Upper lobe of right lung (tissue), 1 donor: ENCODE measurements at regions not wholly inside any gene's neighbourhood (a gene's known extent, or its start where the extent isn't known, plus 50 kb on each side); places are given as distances from the start of the nearest gene placed in this dataset.

ENCODE experiments used
- ATAC-seq: fragments of 200-7000 bp; cut with Tn5 transposase; one replicate; pipeline ENCODE4 v1.9.1; 2020; ENCODE audit warnings: mild to moderate bottlenecking, moderate library complexity
- DNase-seq: peaks from one replicate; pipeline ENCODE4 v3.0.0-alpha.2; 2020
- H3K27ac ChIP-seq: fragments of 200-600 bp; one replicate; pipeline ENCODE4 v1.8.0; 2022
- H3K27me3 ChIP-seq: fragments of 200-600 bp; one replicate; pipeline ENCODE4 v1.8.0; 2022; ENCODE audit warnings: mild to moderate bottlenecking
- H3K36me3 ChIP-seq: fragments of 200-600 bp; one replicate; pipeline ENCODE4 v1.8.0; 2022
- H3K4me1 ChIP-seq: fragments of 200-600 bp; one replicate; pipeline ENCODE4 v1.8.0; 2022
- H3K4me3 ChIP-seq: fragments of 200-600 bp; one replicate; pipeline ENCODE4 v1.8.0; 2022; ENCODE audit warnings: mild to moderate bottlenecking
- H3K9me3 ChIP-seq: fragments of 200-600 bp; one replicate; pipeline ENCODE4 v1.8.0; 2022
- intact Hi-C: fragments of 100-400 bp; cut with DNase I; formaldehyde crosslinking; loops from one replicate; pipeline ENCODE4 v1.11.0; 2022
- TF ChIP-seq, protein P1 (sequence below): fragments of 200-600 bp; IDR thresholded peaks from one replicate; pipeline ENCODE4 v1.8.0; 2022; ENCODE audit warnings: antibody characterized with exemption
- donor health status: DM: no; HTN: yes; CAD: no; lungs with severe emphysema.

GRCh38 chr9:11097020-11097419 is 484.2 kb upstream of the PTPRD start:
- H3K36me3 ChIP-seq = no peaks in the 10 kb centered on the region
- intact Hi-C loops = no loop called here
- no peaks in the 10 kb centered on the region for H3K27me3 ChIP-seq
- H3K4me1 ChIP-seq = no peaks in the 10 kb centered on the region
- H3K4me3 ChIP-seq = no peak overlapping the region
- ATAC-seq (no peak), DNase-seq (no peak)
- TF ChIP-seq, protein P1, sequence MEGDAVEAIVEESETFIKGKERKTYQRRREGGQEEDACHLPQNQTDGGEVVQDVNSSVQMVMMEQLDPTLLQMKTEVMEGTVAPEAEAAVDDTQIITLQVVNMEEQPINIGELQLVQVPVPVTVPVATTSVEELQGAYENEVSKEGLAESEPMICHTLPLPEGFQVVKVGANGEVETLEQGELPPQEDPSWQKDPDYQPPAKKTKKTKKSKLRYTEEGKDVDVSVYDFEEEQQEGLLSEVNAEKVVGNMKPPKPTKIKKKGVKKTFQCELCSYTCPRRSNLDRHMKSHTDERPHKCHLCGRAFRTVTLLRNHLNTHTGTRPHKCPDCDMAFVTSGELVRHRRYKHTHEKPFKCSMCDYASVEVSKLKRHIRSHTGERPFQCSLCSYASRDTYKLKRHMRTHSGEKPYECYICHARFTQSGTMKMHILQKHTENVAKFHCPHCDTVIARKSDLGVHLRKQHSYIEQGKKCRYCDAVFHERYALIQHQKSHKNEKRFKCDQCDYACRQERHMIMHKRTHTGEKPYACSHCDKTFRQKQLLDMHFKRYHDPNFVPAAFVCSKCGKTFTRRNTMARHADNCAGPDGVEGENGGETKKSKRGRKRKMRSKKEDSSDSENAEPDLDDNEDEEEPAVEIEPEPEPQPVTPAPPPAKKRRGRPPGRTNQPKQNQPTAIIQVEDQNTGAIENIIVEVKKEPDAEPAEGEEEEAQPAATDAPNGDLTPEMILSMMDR = no peak
- no peak overlapping the region for H3K27ac ChIP-seq
- H3K9me3 ChIP-seq = no peaks in the 10 kb centered on the region

- intact Hi-C loops = no loop called here
- no peak for ATAC-seq
- TF ChIP-seq, protein P1 = no peak
- H3K4me3 ChIP-seq = no peak overlapping the region
- H3K9me3 ChIP-seq = no peaks in the 10 kb centered on the region
- no peak overlapping the region for H3K27ac ChIP-seq
- no peaks in the 10 kb centered on the region for H3K4me1 ChIP-seq
- H3K36me3 ChIP-seq = no peaks in the 10 kb centered on the region
- no peaks in the 10 kb centered on the region for H3K27me3 ChIP-seq
- DNase-seq = no peak
Observed at GRCh38 chr9:11103525-11103924, 490.7 kb upstream of the PTPRD start.

DNA sequence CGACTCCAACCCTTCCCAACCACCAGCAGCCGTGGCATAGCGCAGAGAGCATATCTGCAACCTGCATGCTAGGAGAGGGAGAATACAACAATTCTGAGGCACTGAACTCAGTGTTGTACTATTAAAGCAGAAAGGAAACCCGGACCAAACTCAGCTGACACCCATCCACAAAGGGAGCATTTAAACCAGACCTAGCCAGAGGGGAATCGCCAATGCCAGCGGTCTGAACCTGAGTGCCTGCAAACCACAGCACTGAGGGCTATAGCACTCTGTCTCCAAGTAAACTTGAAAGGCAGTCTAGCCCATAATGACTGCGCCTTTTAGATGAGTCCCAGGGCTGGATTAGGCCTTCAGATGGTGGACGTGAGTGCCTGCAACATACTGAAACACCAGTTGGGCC is 494.4 kb upstream of the PTPRD start:
- H3K4me1 ChIP-seq = no peaks in the 10 kb centered on the region
- no peak for DNase-seq
- no peak overlapping the region for H3K4me3 ChIP-seq
- H3K27me3 ChIP-seq = no peaks in the 10 kb centered on the region
- no peaks in the 10 kb centered on the region for H3K36me3 ChIP-seq
- H3K27ac ChIP-seq = no peak overlapping the region
- intact Hi-C loops = no loop called here
- TF ChIP-seq, protein P1 = no peak
- peaks cover 4% of the 10 kb centered on the region for H3K9me3 ChIP-seq
- no peak for ATAC-seq

DNA sequence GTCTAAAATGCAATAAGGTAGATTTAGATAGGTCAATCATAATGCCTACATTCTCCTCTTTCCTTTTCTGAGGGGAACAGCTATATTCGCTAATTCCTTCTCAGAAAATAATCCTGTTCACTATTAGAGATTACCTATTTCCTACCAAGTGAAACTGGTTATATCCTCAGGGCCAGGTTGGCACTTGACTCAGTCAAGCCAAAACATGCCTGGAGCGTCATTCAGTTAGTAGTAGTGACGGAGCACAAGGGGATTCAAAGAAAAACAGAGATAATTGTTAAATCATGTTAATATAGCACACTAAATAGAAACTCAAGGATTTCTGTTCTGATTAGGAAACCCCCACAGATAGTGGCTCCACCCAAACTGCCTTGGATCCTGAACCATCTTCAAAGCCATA is 515.4 kb upstream of the PTPRD start:
- intact Hi-C loops = no loop called here
- DNase-seq (no peak), ATAC-seq (no peak)
- Histone ChIP-seq H3K4me3 (no peak overlapping the region), H3K9me3 (no peaks in the 10 kb centered on the region), H3K4me1 (no peaks in the 10 kb centered on the region), H3K27ac (no peak overlapping the region), H3K36me3 (no peaks in the 10 kb centered on the region), H3K27me3 (no peaks in the 10 kb centered on the region)
- TF ChIP-seq, protein P1 = no peak

DNA sequence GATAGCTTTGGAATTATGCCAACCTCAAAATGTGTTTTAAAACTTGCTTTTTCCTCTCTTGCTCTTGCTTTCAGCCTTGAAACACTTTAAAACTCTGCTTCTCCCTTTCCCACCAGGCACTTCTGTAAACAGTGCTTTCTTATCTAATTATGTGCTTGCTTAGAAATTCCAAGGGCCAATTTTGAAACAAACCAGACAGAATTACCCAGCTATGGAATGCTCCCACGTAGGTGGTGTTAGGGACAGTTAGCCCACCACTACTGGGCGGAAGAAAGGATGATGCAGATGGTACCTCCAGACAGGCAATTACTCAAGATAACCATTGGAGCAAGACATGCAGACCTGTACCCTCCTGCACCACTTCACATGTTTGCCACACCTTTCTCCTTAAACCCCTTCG is 523.0 kb upstream of the PTPRD start:
- no peak for ATAC-seq

GRCh38 chr9:11141357-11141756 is 528.6 kb upstream of the PTPRD start:
- no peak overlapping the region for H3K4me3 ChIP-seq
- no peaks in the 10 kb centered on the region for H3K9me3 ChIP-seq
- no peaks in the 10 kb centered on the region for H3K36me3 ChIP-seq
- TF ChIP-seq, protein P1 = no peak
- intact Hi-C loops = no loop called here
- H3K27me3 ChIP-seq = no peaks in the 10 kb centered on the region
- H3K27ac ChIP-seq = no peak overlapping the region
- no peak for DNase-seq
- no peak for ATAC-seq
- no peaks in the 10 kb centered on the region for H3K4me1 ChIP-seq

More for the DNA sequence above, 523.0 kb upstream of the PTPRD start:
- Histone ChIP-seq H3K36me3 (no peaks in the 10 kb centered on the region), H3K4me1 (no peaks in the 10 kb centered on the region), H3K4me3 (no peak overlapping the region), H3K9me3 (no peaks in the 10 kb centered on the region), H3K27me3 (no peaks in the 10 kb centered on the region), H3K27ac (no peak overlapping the region)
- no peak for DNase-seq
- intact Hi-C loops = no loop called here
- TF ChIP-seq, protein P1 = no peak
